WTC11 (cell line): ENCODE measurements at regions not wholly inside any gene's neighbourhood (a gene's known extent, or its start where the extent isn't known, plus 50 kb on each side); places are given as distances from the start of the nearest gene placed in this dataset.

ENCODE experiments used
- AR ChIP-seq: fragments of 250-450 bp; sonication (Bioruptor Pico); IDR thresholded peaks from 2 replicates; pipeline ENCODE4 v1.9.0; 2021; ENCODE audit warnings: mild to moderate bottlenecking
- ATF3 ChIP-seq: sonication (generic); formaldehyde crosslinking; conservative IDR thresholded peaks from 2 replicates; pipeline ENCODE4 v1.8.1; 2022; ENCODE audit warnings: mild to moderate bottlenecking, missing genetic modification reagents
- CTCF ChIP-seq: fragments of 200-600 bp; IDR thresholded peaks from 2 replicates; pipeline ENCODE4 v1.8.0; 2022; ENCODE audit warnings: antibody characterized with exemption
- MAX ChIP-seq: sonication (generic); formaldehyde crosslinking; IDR thresholded peaks from 2 replicates; pipeline ENCODE4 v1.8.0; 2022; ENCODE audit warnings: mild to moderate bottlenecking, missing genetic modification reagents
- NR3C1 ChIP-seq: sonication (generic); formaldehyde crosslinking; conservative IDR thresholded peaks from 2 replicates; pipeline ENCODE4 v1.8.1; 2023; ENCODE audit warnings: low read depth, mild to moderate bottlenecking, missing genetic modification reagents
- SP1 ChIP-seq: sonication (generic); formaldehyde crosslinking; conservative IDR thresholded peaks from 2 replicates; pipeline ENCODE4 v1.8.1; 2022; ENCODE audit warnings: missing genetic modification reagents
- USF2 ChIP-seq: sonication (generic); formaldehyde crosslinking; IDR thresholded peaks from 2 replicates; pipeline ENCODE4 v1.8.1; 2023; ENCODE audit warnings: mild to moderate bottlenecking, missing genetic modification reagents, moderate library complexity
- ZNF232 ChIP-seq: sonication (generic); formaldehyde crosslinking; IDR thresholded peaks from 2 replicates; pipeline ENCODE4 v1.8.0; 2022; ENCODE audit warnings: mild to moderate bottlenecking, missing genetic modification reagents
- ZNF416 ChIP-seq: fragments of 250-450 bp; sonication (Bioruptor Pico); IDR thresholded peaks from 2 replicates; pipeline ENCODE4 v1.9.0; 2021; ENCODE audit warnings: mild to moderate bottlenecking, inconsistent platforms
- ZNF423 ChIP-seq: fragments of 250-450 bp; sonication (Bioruptor Pico); IDR thresholded peaks from 2 replicates; pipeline ENCODE4 v2.1.2; 2022; ENCODE audit warnings: mild to moderate bottlenecking, moderate library complexity
- TF ChIP-seq, protein P1 (sequence below): sonication (generic); formaldehyde crosslinking; IDR thresholded peaks from 2 replicates; pipeline ENCODE4 v1.8.1; 2023; ENCODE audit warnings: mild to moderate bottlenecking, missing genetic modification reagents
- TF ChIP-seq, protein P2 (sequence below): sonication (generic); formaldehyde crosslinking; IDR thresholded peaks from 2 replicates; pipeline ENCODE4 v1.8.0; 2022; ENCODE audit warnings: mild to moderate bottlenecking, missing genetic modification reagents

DNA sequence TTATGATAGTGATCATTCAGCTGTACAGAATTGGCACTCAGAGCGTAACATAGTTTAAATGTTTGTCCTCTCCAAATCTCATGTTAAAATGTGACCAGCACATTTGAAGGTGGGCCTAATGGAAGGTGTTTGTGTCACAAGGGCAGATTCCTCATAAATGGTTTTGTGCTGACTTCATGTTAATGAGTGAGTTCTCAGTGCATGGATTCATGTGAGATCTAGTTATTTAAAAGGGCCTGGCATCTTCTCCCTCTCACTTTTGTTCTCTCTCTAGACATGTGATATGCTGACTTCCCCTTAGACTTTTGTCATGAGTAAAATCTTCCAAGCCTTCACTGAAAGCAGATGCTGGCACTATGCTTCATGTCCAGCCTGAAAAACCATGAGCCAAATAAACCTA, 452.4 kb upstream of the PTCHD4 start:
- TF ChIP-seq, protein P1, sequence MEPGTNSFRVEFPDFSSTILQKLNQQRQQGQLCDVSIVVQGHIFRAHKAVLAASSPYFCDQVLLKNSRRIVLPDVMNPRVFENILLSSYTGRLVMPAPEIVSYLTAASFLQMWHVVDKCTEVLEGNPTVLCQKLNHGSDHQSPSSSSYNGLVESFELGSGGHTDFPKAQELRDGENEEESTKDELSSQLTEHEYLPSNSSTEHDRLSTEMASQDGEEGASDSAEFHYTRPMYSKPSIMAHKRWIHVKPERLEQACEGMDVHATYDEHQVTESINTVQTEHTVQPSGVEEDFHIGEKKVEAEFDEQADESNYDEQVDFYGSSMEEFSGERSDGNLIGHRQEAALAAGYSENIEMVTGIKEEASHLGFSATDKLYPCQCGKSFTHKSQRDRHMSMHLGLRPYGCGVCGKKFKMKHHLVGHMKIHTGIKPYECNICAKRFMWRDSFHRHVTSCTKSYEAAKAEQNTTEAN (CRISPR knock-in tag): no peak
- TF ChIP-seq CTCF (no peak), USF2 (CRISPR knock-in tag) (no peak), MAX (CRISPR knock-in tag) (no peak), ZNF423 (CRISPR knock-in tag) (no peak), ATF3 (CRISPR knock-in tag) (no peak), SP1 (CRISPR knock-in tag) (no peak), NR3C1 (no peak), ZNF416 (no peak), AR (CRISPR knock-in tag) (no peak), ZNF232 (CRISPR knock-in tag) (no peak)
- TF ChIP-seq, protein P2, sequence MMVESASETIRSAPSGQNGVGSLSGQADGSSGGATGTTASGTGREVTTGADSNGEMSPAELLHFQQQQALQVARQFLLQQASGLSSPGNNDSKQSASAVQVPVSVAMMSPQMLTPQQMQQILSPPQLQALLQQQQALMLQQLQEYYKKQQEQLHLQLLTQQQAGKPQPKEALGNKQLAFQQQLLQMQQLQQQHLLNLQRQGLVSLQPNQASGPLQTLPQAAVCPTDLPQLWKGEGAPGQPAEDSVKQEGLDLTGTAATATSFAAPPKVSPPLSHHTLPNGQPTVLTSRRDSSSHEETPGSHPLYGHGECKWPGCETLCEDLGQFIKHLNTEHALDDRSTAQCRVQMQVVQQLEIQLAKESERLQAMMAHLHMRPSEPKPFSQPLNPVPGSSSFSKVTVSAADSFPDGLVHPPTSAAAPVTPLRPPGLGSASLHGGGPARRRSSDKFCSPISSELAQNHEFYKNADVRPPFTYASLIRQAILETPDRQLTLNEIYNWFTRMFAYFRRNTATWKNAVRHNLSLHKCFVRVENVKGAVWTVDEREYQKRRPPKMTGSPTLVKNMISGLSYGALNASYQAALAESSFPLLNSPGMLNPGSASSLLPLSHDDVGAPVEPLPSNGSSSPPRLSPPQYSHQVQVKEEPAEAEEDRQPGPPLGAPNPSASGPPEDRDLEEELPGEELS (CRISPR knock-in tag): no peak
